Activated B cell treated with CpG ODN at 0.5 μM for 24 hours (primary cell): ENCODE measurements at regions not wholly inside any gene's neighbourhood (a gene's known extent, or its start where the extent isn't known, plus 50 kb on each side); places are given as distances from the start of the nearest gene placed in this dataset.

Experiments used
- ATAC-seq: fragments of 200-7000 bp; cut with Tn5 transposase; one replicate; pipeline ENCODE4 v1.10.0; 2021; ENCODE audit warnings: low read depth, mild to moderate bottlenecking, moderate library complexity
- CTCF ChIA-PET: fragments of 350-600 bp; sonication (Branson Sonifier 250); formaldehyde crosslinking; loops from one replicate; lab custom pipeline; 2021; ENCODE audit warnings: antibody characterized with exemption; lab: Charles Lee
- POLR2A ChIA-PET: fragments of 350-600 bp; sonication (Branson Sonifier 250); formaldehyde crosslinking; loops from one replicate; lab custom pipeline; 2021; ENCODE audit warnings: antibody characterized with exemption; lab: Charles Lee
- DNase-seq: peaks from one replicate; pipeline ENCODE4 v3.0.0; 2022
- H3K27ac Mint-ChIP-seq: one replicate; pipeline ENCODE4 v1.8.0; 2020; ENCODE audit warnings: mixed read lengths
- H3K27me3 Mint-ChIP-seq: one replicate; pipeline ENCODE4 v1.8.0; 2021; ENCODE audit warnings: mixed read lengths
- H3K36me3 Mint-ChIP-seq: one replicate; pipeline ENCODE4 v1.8.0; 2021; ENCODE audit warnings: low read depth, mixed read lengths
- H3K4me1 Mint-ChIP-seq: one replicate; pipeline ENCODE4 v1.8.0; 2021; ENCODE audit warnings: mixed read lengths
- H3K4me3 Mint-ChIP-seq: one replicate; pipeline ENCODE4 v1.8.0; 2020; ENCODE audit warnings: mild to moderate bottlenecking, mixed read lengths
- H3K9me3 Mint-ChIP-seq: one replicate; pipeline ENCODE4 v1.8.0; 2020; ENCODE audit warnings: mixed read lengths
- CTCF ChIP-seq: fragments of 200-600 bp; IDR thresholded peaks from one replicate; pipeline ENCODE4 v1.8.0; 2022; ENCODE audit warnings: antibody characterized with exemption, mild to moderate bottlenecking
- intact Hi-C: fragments of 100-400 bp; cut with micrococcal nuclease; formaldehyde crosslinking; loops from one replicate; pipeline ENCODE4 v1.15.1; 2024

GRCh38 chr7:125651823-125652528 lies 722.4 kb upstream of the POT1 start:
- TF ChIP-seq CTCF = no peak
- Mint-ChIP-seq H3K9me3 (peaks cover 3% of the 10 kb centered on the region), H3K36me3 (no peaks in the 10 kb centered on the region), H3K27ac (no peak overlapping the region), H3K27me3 (no peaks in the 10 kb centered on the region), H3K4me3 (no peak overlapping the region), H3K4me1 (no peaks in the 10 kb centered on the region)
- no peak for ATAC-seq
- no peak for DNase-seq
- intact Hi-C loops = no loop called here
- POLR2A ChIA-PET = no interaction called here
- CTCF ChIA-PET = no interaction called here

GRCh38 chr7:125648543-125648942 lies 718.9 kb upstream of the POT1 start:
- intact Hi-C loops = no loop called here
- H3K4me3 Mint-ChIP-seq = no peak overlapping the region
- H3K27ac Mint-ChIP-seq = no peak overlapping the region
- ATAC-seq (no peak), DNase-seq (no peak)
- TF ChIP-seq CTCF = no peak
- POLR2A ChIA-PET = no interaction called here
- no peaks in the 10 kb centered on the region for H3K36me3 Mint-ChIP-seq
- peaks cover 6% of the 10 kb centered on the region for H3K9me3 Mint-ChIP-seq
- H3K27me3 Mint-ChIP-seq = no peaks in the 10 kb centered on the region
- no peaks in the 10 kb centered on the region for H3K4me1 Mint-ChIP-seq
- CTCF ChIA-PET = no interaction called here

GRCh38 chr7:125645770-125646169 lies 716.1 kb upstream of the POT1 start:
- ChIA-PET POLR2A (no interaction called here), CTCF (no interaction called here)
- ATAC-seq = no peak
- TF ChIP-seq CTCF = no peak
- Mint-ChIP-seq H3K4me3 (no peak overlapping the region), H3K9me3 (peaks cover 14% of the 10 kb centered on the region), H3K4me1 (no peaks in the 10 kb centered on the region), H3K27ac (no peak overlapping the region), H3K27me3 (no peaks in the 10 kb centered on the region), H3K36me3 (no peaks in the 10 kb centered on the region)
- DNase-seq = no peak
- intact Hi-C loops = no loop called here

- no peak for TF ChIP-seq CTCF
- Mint-ChIP-seq H3K27ac (no peak overlapping the region), H3K4me3 (no peak overlapping the region), H3K36me3 (no peaks in the 10 kb centered on the region), H3K27me3 (no peaks in the 10 kb centered on the region), H3K4me1 (no peaks in the 10 kb centered on the region), H3K9me3 (peaks cover 14% of the 10 kb centered on the region)
- intact Hi-C loops = no loop called here
- DNase-seq (no peak), ATAC-seq (no peak)
- CTCF ChIA-PET = no interaction called here
- POLR2A ChIA-PET = no interaction called here
These were observed 714.5 kb upstream of the POT1 start for GRCh38 chr7:125644109-125644508.

GRCh38 chr7:125643302-125643701 lies 713.7 kb upstream of the POT1 start:
- Mint-ChIP-seq H3K27ac (no peak overlapping the region), H3K9me3 (peaks cover 14% of the 10 kb centered on the region), H3K4me3 (no peak overlapping the region), H3K27me3 (no peaks in the 10 kb centered on the region), H3K4me1 (no peaks in the 10 kb centered on the region), H3K36me3 (no peaks in the 10 kb centered on the region)
- ATAC-seq = no peak
- DNase-seq = no peak
- ChIA-PET CTCF (no interaction called here), POLR2A (no interaction called here)
- intact Hi-C loops = no loop called here
- no peak for TF ChIP-seq CTCF
